Endothelial cell (in vitro differentiated cells): ENCODE measurements at regions not wholly inside any gene's neighbourhood (a gene's known extent, or its start where the extent isn't known, plus 50 kb on each side); places are given as distances from the start of the nearest gene placed in this dataset.

ENCODE experiments used
- DNase-seq: peaks from one replicate; pipeline ENCODE4 v3.0.0; 2021; ENCODE audit warnings: low spot score
- H3K27ac Mint-ChIP-seq: one replicate; pipeline ENCODE4 v1.8.0; 2021; ENCODE audit warnings: mixed read lengths, inconsistent platforms; ENCODE audit not compliant: unreplicated experiment
- H3K27me3 Mint-ChIP-seq: one replicate; pipeline ENCODE4 v1.8.0; 2021; ENCODE audit warnings: mild to moderate bottlenecking, moderate library complexity, mixed read lengths, inconsistent platforms; ENCODE audit not compliant: unreplicated experiment
- H3K36me3 Mint-ChIP-seq: one replicate; pipeline ENCODE4 v1.8.0; 2021; ENCODE audit warnings: mild to moderate bottlenecking, low read depth, mixed read lengths, inconsistent platforms; ENCODE audit not compliant: unreplicated experiment
- H3K4me1 Mint-ChIP-seq: one replicate; pipeline ENCODE4 v1.8.0; 2021; ENCODE audit warnings: mild to moderate bottlenecking, mixed read lengths, inconsistent platforms; ENCODE audit not compliant: unreplicated experiment
- H3K4me3 Mint-ChIP-seq: one replicate; pipeline ENCODE4 v1.8.0; 2021; ENCODE audit warnings: mild to moderate bottlenecking, mixed read lengths, inconsistent platforms; ENCODE audit not compliant: unreplicated experiment
- H3K9me3 Mint-ChIP-seq: one replicate; pipeline ENCODE4 v1.8.0; 2021; ENCODE audit warnings: mixed read lengths, inconsistent platforms; ENCODE audit not compliant: unreplicated experiment
- TF ChIP-seq, protein P1 (sequence below): fragments of 200-600 bp; sonication (generic); IDR thresholded peaks from one replicate; pipeline ENCODE4 v1.5.0; 2021; ENCODE audit warnings: antibody characterized with exemption; ENCODE audit not compliant: unreplicated experiment

DNA sequence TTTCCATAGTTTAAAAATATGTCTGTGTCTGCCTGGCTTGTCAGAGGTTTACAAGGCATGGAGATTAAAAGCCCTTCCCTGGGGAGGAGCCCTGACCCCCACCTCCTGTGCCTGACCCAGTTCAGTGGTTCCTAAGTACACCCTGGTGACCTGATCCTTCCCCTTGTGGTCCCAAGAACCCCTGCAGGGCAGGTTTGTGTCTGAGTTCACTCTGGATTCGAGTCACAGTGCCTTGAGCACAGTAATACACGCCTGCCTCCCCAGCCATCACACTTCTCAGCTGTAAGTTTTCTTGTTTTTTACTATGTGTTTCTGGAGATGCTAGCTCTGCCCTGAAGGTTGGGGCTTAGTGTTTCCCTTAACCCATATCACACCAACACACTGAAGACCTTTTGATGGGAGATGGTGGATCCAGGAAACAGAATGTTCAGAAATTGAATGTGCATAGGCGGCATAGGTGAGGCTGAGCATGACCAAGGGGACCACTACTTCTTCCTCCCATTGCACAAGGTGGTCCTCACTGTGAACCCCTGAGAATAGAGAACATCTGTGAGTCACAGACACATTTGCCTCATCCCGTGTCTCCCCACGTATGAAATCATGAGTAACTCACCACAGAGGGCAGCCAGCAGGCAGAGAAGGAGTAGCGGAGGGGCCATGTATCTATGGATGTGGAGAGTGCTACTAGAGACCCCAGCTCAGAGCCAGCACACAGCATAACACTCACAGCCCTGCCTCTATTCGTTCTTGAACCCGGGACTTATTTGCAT lies 962.9 kb downstream of the TMEM121 start:
- H3K27ac Mint-ChIP-seq = no peak overlapping the region
- no peak overlapping the region for H3K4me3 Mint-ChIP-seq
- H3K9me3 Mint-ChIP-seq = peaks cover 34% of the 10 kb centered on the region
- peaks cover 10% of the 10 kb centered on the region for H3K36me3 Mint-ChIP-seq
- TF ChIP-seq, protein P1, sequence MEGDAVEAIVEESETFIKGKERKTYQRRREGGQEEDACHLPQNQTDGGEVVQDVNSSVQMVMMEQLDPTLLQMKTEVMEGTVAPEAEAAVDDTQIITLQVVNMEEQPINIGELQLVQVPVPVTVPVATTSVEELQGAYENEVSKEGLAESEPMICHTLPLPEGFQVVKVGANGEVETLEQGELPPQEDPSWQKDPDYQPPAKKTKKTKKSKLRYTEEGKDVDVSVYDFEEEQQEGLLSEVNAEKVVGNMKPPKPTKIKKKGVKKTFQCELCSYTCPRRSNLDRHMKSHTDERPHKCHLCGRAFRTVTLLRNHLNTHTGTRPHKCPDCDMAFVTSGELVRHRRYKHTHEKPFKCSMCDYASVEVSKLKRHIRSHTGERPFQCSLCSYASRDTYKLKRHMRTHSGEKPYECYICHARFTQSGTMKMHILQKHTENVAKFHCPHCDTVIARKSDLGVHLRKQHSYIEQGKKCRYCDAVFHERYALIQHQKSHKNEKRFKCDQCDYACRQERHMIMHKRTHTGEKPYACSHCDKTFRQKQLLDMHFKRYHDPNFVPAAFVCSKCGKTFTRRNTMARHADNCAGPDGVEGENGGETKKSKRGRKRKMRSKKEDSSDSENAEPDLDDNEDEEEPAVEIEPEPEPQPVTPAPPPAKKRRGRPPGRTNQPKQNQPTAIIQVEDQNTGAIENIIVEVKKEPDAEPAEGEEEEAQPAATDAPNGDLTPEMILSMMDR = no peak
- no peak for DNase-seq
- H3K27me3 Mint-ChIP-seq = peaks cover 5% of the 10 kb centered on the region
- H3K4me1 Mint-ChIP-seq = no peaks in the 10 kb centered on the region

DNA sequence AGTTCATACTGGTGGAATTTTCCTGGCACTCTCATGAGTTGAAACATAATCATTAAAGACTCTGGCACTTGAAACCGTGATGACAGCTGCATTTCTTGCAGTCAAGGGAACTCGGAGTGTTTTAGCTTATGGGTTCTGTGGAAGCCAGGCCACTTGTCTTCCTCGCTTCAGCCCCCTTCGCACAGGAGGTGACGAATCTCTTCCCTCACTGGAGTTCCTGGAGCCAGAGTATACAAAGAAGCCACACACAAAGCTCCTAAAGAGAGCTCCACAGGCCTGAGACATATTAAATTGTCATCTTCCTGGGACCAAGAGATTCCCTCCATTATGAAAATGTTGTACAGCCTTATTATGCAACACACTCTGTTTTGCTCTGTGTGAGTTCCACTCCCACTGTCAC lies 964.1 kb downstream of the TMEM121 start:
- DNase-seq = no peak

DNA sequence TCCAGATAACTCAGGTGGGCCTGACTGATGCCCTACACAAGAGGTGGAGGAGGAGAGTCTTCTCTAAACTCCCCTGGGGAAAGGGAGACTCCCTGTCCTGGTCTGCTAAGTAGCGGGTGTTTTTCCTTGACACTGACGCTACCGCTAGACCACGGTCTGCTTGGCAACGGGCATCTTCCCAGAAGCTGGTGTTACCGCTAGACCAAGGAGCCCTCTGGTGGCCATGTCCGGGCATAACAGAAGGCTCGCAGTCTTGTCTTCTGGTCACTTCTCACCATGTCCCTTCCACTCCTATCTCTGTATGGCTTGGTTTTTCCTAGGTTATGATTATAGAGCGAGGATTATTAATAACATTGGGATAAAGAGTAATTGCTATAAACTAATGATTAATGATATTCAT lies 965.5 kb downstream of the TMEM121 start:
- TF ChIP-seq, protein P1 = peak; percentile 17
- Mint-ChIP-seq H3K9me3 (peaks cover 38% of the 10 kb centered on the region), H3K27me3 (peaks cover 5% of the 10 kb centered on the region), H3K27ac (no peak overlapping the region), H3K4me1 (no peaks in the 10 kb centered on the region), H3K4me3 (no peak overlapping the region), H3K36me3 (peaks cover 10% of the 10 kb centered on the region)
- DNase-seq = no peak

More for the DNA sequence above, 964.1 kb downstream of the TMEM121 start:
- TF ChIP-seq, protein P1 = no peak
- peaks cover 34% of the 10 kb centered on the region for H3K9me3 Mint-ChIP-seq
- no peak overlapping the region for H3K4me3 Mint-ChIP-seq
- H3K27me3 Mint-ChIP-seq = peaks cover 5% of the 10 kb centered on the region
- H3K27ac Mint-ChIP-seq = no peak overlapping the region
- no peaks in the 10 kb centered on the region for H3K4me1 Mint-ChIP-seq
- H3K36me3 Mint-ChIP-seq = peaks cover 10% of the 10 kb centered on the region

DNA sequence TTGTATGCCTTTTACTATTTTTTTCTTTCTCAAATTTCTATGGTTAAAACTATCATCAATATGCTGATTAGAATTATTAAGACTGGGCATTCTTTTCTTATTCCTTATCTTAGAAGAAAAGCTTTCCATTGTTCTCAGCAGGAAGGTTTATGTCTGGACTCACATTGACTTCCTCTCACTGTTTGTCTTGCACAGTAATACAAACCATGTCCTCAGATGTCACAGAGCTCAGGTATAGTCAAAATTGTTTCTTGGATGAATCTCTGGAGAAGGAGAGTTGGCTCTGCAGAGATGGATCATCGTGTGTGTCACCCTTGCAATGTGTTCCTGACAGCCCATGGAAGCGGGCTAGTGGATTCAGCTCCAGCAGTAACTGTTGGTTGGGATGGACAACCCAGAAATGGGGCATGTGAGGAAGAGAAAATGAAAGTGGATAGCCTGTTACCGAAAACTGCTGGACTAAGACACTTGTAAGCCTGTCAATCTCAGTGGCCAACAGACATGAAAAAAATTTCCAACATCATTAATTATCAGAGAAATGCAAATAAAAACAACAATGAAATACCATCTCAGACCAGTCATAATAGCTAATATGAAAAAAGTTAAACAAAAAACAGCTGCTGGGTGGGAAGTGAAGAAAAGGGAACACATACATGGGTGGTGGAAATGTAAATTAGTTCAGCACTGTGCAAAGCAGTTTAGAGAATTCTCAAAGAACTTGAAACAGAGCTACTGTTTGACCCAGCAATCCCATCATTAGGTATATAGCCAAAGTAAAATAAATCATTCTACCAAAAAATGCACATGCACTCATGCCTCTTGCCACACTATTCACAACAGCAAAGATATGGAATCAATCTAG lies 967.8 kb downstream of the TMEM121 start:
- TF ChIP-seq, protein P1 = no peak
- no peak for DNase-seq
- Mint-ChIP-seq H3K36me3 (peaks cover 10% of the 10 kb centered on the region), H3K4me1 (no peaks in the 10 kb centered on the region), H3K9me3 (peaks cover 39% of the 10 kb centered on the region), H3K27me3 (peaks cover 5% of the 10 kb centered on the region), H3K27ac (no peak overlapping the region), H3K4me3 (no peak overlapping the region)

DNA sequence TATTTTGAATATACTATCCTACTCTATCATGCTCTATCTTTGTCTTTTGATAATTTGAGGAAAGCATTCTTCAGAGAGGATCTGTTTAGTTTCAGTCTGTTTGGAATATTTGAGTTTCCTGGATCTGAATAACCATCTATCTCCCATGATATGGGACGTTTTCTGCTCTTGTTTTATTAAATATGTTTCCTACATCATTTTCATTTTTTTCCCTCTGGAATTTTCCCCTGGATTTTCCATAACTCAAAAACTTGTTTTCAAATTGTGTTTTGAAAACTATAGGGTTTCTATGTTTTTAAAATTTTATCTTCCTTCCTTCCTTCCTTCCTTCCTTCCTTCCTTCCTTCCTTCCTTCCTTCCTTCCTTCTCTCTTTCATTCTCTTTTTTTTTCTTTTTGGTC lies 974.2 kb downstream of the TMEM121 start:
- Mint-ChIP-seq H3K36me3 (peaks cover 3% of the 10 kb centered on the region), H3K27me3 (no peaks in the 10 kb centered on the region), H3K4me3 (no peak overlapping the region), H3K4me1 (no peaks in the 10 kb centered on the region), H3K9me3 (peaks cover 36% of the 10 kb centered on the region), H3K27ac (no peak overlapping the region)
- TF ChIP-seq, protein P1 = no peak
- DNase-seq = no peak
